ENCODE measurements at regions not wholly inside any gene's neighbourhood (a gene's known extent, or its start where the extent isn't known, plus 50 kb on each side); places are given as distances from the start of the nearest gene placed in this dataset.
"Not testable (repeated sequence)": the region's sequence is repeated elsewhere in the genome, so short reads cannot be mapped to it uniquely, and the experiment has no call there.

- no peaks in the 10 kb centered on the region for H3K9me3 ChIP-seq
- no peak for TF ChIP-seq CTCF (IDR thresholded peaks at IDR 0.05)
- H3K4me3 ChIP-seq (ENCODE audit: low read depth in 1 of 2, low read length in 1 of 2): no peak overlapping the region
- no peak overlapping the region for H3K27ac ChIP-seq
- H3K36me3 ChIP-seq: no peaks in the 10 kb centered on the region
- H3K4me1 ChIP-seq (ENCODE audit: control insufficient read depth in 1 of 2, insufficient read depth in 1 of 2, low read depth in 1 of 2, low read length in 1 of 2): no peaks in the 10 kb centered on the region
- peaks cover 19% of the 10 kb centered on the region for H3K27me3 ChIP-seq
Observed at GRCh38 chr20:25848222-25848621, 151.6 kb upstream of the ZNF337 start.

GRCh38 chr20:25844640-25845039 lies 148.0 kb upstream of the ZNF337 start:
- H3K27me3 ChIP-seq: not testable (repeated sequence)

DNA sequence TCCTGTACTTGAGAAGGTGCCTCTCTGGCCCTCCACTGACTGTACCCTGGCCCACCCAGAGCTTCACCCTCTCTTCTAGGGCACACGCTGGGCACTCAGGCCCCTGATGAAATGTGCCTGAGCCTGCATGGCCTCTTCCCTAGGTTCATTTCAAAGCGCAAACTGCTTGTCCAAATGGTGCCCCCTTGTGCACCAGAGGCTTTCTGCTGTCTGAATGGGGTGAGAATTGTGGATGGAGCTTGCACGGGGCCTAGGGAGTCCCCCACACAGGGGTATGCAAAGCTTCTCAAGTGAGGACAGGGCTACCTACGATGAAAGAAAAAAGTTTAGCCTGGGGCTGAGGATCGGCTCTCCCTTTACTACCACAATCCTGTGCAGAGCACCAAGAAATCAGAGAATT lies 116.9 kb upstream of the ZNF337 start:
- H3K4me3 ChIP-seq (ENCODE audit: low read depth in 1 of 2, low read length in 1 of 2); H3K9me3 ChIP-seq; H3K27ac ChIP-seq; H3K27me3 ChIP-seq; H3K4me1 ChIP-seq (ENCODE audit: control insufficient read depth in 1 of 2, insufficient read depth in 1 of 2, low read depth in 1 of 2, low read length in 1 of 2); H3K36me3 ChIP-seq: not testable (repeated sequence)

More at GRCh38 chr20:25844640-25845039, 148.0 kb upstream of the ZNF337 start:
- not testable (repeated sequence) for H3K36me3 ChIP-seq; H3K4me3 ChIP-seq (ENCODE audit: low read depth in 1 of 2, low read length in 1 of 2); H3K4me1 ChIP-seq (ENCODE audit: control insufficient read depth in 1 of 2, insufficient read depth in 1 of 2, low read depth in 1 of 2, low read length in 1 of 2); H3K27ac ChIP-seq; H3K9me3 ChIP-seq

GRCh38 chr20:25798174-25798993 lies 101.7 kb upstream of the ZNF337 start:
- H3K27me3 ChIP-seq; H3K4me3 ChIP-seq (ENCODE audit: low read depth in 1 of 2, low read length in 1 of 2); H3K36me3 ChIP-seq; H3K4me1 ChIP-seq (ENCODE audit: control insufficient read depth in 1 of 2, insufficient read depth in 1 of 2, low read depth in 1 of 2, low read length in 1 of 2); H3K9me3 ChIP-seq; H3K27ac ChIP-seq: not testable (repeated sequence)

GRCh38 chr20:25797062-25797461 lies 100.4 kb upstream of the ZNF337 start:
- H3K9me3 ChIP-seq; H3K4me3 ChIP-seq (ENCODE audit: low read depth in 1 of 2, low read length in 1 of 2); H3K27me3 ChIP-seq; H3K36me3 ChIP-seq; H3K4me1 ChIP-seq (ENCODE audit: control insufficient read depth in 1 of 2, insufficient read depth in 1 of 2, low read depth in 1 of 2, low read length in 1 of 2); H3K27ac ChIP-seq: not testable (repeated sequence)

GRCh38 chr20:25777241-25777640 lies 80.6 kb upstream of the ZNF337 start:
- not testable (repeated sequence) for H3K36me3 ChIP-seq; H3K27ac ChIP-seq; H3K9me3 ChIP-seq; H3K4me1 ChIP-seq (ENCODE audit: control insufficient read depth in 1 of 2, insufficient read depth in 1 of 2, low read depth in 1 of 2, low read length in 1 of 2); H3K27me3 ChIP-seq; H3K4me3 ChIP-seq (ENCODE audit: low read depth in 1 of 2, low read length in 1 of 2)

DNA sequence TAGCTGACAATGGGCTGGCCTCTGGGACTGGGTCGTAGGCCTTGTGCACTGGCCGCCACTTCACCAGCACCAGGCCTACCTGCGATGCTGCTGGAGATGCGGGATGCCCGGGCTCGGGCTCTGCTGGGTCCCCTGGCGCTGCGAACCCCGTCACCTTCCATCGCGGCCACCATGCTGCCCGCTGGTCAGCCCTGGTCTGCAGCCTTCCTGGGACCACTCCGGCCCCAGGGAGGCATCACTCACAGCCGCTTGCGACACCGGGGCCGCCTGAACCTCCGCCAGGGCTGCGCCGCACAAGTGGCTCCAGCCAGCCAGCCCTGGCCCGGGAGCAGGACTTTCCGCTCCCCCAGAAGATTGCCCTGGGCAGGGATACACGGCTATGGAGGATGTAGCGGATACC lies 78.1 kb upstream of the ZNF337 start:
- not testable (repeated sequence) for H3K4me3 ChIP-seq (ENCODE audit: low read depth in 1 of 2, low read length in 1 of 2); H3K4me1 ChIP-seq (ENCODE audit: control insufficient read depth in 1 of 2, insufficient read depth in 1 of 2, low read depth in 1 of 2, low read length in 1 of 2); H3K9me3 ChIP-seq; H3K27me3 ChIP-seq; H3K27ac ChIP-seq; H3K36me3 ChIP-seq

DNA sequence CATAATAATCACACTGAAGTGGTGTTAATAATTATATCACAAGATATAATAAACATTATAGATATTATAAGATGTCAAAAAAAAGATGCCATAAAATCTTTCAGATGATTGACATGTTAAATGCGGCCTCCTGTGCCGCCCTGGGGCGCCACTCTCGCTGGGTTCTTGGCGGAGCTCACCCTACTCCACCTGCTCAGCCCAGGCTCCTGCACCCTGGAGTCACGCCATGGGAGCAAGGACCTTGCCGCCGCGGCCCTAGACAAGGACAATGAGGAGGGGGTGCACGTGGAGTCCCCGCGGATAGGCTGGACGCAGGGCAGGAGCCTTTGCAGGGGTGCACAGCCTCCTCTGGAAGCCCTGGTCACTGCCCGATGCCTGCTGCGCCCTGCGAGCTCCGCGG lies 77.5 kb upstream of the ZNF337 start:
- H3K36me3 ChIP-seq; H3K9me3 ChIP-seq; H3K27me3 ChIP-seq; H3K4me3 ChIP-seq (ENCODE audit: low read depth in 1 of 2, low read length in 1 of 2); H3K27ac ChIP-seq; H3K4me1 ChIP-seq (ENCODE audit: control insufficient read depth in 1 of 2, insufficient read depth in 1 of 2, low read depth in 1 of 2, low read length in 1 of 2): not testable (repeated sequence)

GRCh38 chr20:25772437-25772836 lies 75.8 kb upstream of the ZNF337 start:
- not testable (repeated sequence) for H3K27ac ChIP-seq; H3K9me3 ChIP-seq; H3K4me1 ChIP-seq (ENCODE audit: control insufficient read depth in 1 of 2, insufficient read depth in 1 of 2, low read depth in 1 of 2, low read length in 1 of 2); H3K27me3 ChIP-seq; H3K4me3 ChIP-seq (ENCODE audit: low read depth in 1 of 2, low read length in 1 of 2); H3K36me3 ChIP-seq

DNA sequence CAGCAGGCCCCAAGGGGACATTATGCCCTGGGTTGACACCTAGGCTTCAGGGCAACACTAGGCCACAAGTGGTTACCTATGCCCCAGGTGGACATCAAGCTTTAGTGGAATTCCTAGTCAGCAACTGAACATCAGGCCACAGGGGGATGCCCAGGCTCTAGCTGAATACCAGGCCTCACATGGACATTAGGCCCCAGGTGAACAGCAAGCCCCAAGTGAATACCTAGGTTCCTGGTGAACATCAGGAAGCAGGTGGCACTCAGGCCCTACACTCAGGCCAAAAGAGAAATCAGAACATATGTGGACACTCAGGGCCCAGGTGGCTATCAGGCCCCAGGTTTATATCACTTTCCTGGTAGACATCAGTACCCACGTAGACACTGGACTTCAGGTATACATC lies 75.2 kb upstream of the ZNF337 start:
- not testable (repeated sequence) for H3K27me3 ChIP-seq; H3K4me3 ChIP-seq (ENCODE audit: low read depth in 1 of 2, low read length in 1 of 2); H3K27ac ChIP-seq; H3K4me1 ChIP-seq (ENCODE audit: control insufficient read depth in 1 of 2, insufficient read depth in 1 of 2, low read depth in 1 of 2, low read length in 1 of 2); H3K36me3 ChIP-seq; H3K9me3 ChIP-seq
